ENCODE measurements at regions not wholly inside any gene's neighbourhood (a gene's known extent, or its start where the extent isn't known, plus 50 kb on each side); places are given as distances from the start of the nearest gene placed in this dataset.

DNA sequence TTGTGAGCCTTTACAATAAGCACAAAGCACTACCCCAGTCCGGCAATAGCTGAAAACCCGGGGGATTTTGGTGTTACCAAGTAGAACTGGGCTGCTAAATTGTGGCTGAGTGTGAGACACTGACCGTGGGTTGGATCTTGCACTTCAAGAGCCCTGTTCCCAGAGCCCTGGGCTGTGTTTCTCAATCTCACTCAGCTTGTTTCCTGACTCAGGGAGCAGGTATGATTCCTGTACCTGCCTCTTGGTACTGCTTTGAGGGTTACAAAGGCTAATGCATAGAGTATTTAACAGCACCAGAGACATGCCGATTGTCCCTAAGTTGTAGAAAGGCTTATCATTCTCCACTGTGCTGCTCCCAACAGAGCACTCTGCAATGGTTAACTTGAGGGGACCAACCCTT lies 134.6 kb downstream of the TEX36 start:
- ATAC-seq (no peak), DNase-seq (no peak)
- 43% methylated on average over 4 of the region's 4 CpGs for WGBS (ENCODE audit: insufficient coverage, low coverage, low lambda C conversion rate, missing lambda C conversion rate)
- TF ChIP-seq POLR2A (IDR thresholded peaks at IDR 0.05) = no peak
- TF ChIP-seq, protein P1, sequence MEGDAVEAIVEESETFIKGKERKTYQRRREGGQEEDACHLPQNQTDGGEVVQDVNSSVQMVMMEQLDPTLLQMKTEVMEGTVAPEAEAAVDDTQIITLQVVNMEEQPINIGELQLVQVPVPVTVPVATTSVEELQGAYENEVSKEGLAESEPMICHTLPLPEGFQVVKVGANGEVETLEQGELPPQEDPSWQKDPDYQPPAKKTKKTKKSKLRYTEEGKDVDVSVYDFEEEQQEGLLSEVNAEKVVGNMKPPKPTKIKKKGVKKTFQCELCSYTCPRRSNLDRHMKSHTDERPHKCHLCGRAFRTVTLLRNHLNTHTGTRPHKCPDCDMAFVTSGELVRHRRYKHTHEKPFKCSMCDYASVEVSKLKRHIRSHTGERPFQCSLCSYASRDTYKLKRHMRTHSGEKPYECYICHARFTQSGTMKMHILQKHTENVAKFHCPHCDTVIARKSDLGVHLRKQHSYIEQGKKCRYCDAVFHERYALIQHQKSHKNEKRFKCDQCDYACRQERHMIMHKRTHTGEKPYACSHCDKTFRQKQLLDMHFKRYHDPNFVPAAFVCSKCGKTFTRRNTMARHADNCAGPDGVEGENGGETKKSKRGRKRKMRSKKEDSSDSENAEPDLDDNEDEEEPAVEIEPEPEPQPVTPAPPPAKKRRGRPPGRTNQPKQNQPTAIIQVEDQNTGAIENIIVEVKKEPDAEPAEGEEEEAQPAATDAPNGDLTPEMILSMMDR (IDR thresholded peaks at IDR 0.05) = no peak
- no peaks in the 10 kb centered on the region for H3K9me3 ChIP-seq
- H3K4me1 ChIP-seq = no peaks in the 10 kb centered on the region
- no peaks in the 10 kb centered on the region for H3K36me3 ChIP-seq
- intact Hi-C loops (cut with DNase I) = no loop called here
- no peak overlapping the region for H3K4me3 ChIP-seq
- H3K27me3 ChIP-seq = no peaks in the 10 kb centered on the region
- H3K27ac ChIP-seq = no peak overlapping the region

DNA sequence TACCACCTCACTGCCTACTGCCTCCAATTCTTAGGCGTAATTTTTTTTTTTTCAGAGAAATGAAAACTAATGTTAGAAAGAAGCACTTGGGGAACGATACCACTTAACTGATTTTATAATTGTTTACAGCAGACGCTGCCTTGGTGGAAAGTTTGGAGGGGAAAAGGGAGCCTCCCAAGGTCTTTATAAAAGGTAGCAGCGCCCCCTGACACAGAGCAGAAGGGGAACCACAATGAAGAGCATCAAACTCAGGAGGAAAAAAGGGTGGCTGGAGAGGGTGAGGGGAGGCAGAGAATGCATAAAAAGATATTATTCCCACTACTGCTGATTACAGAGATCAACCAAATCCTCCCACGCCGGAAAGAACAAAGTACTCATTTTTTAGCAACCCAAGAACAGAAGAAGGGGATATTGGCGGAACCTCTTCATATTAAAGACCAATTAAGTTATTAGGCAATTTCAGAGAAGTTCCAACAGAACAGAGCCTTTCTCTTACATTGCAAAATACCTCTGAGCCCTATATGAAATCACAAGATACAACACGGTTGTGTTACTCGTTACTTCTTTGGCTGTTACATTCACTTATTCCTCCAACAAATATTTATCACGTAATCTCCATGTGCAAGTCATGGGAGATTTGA lies 135.8 kb downstream of the TEX36 start:
- no peak for DNase-seq
- intact Hi-C loops (cut with DNase I) = no loop called here
- no peak for ATAC-seq
- no peaks in the 10 kb centered on the region for H3K36me3 ChIP-seq
- no peak overlapping the region for H3K4me3 ChIP-seq
- H3K27me3 ChIP-seq = no peaks in the 10 kb centered on the region
- no peaks in the 10 kb centered on the region for H3K9me3 ChIP-seq
- no peak overlapping the region for H3K27ac ChIP-seq
- TF ChIP-seq, protein P1 (IDR thresholded peaks at IDR 0.05) = no peak
- TF ChIP-seq POLR2A (IDR thresholded peaks at IDR 0.05) = no peak
- WGBS (ENCODE audit: insufficient coverage, low coverage, low lambda C conversion rate, missing lambda C conversion rate) = 52% methylated on average over 10 of the region's 10 CpGs
- H3K4me1 ChIP-seq = no peaks in the 10 kb centered on the region

DNA sequence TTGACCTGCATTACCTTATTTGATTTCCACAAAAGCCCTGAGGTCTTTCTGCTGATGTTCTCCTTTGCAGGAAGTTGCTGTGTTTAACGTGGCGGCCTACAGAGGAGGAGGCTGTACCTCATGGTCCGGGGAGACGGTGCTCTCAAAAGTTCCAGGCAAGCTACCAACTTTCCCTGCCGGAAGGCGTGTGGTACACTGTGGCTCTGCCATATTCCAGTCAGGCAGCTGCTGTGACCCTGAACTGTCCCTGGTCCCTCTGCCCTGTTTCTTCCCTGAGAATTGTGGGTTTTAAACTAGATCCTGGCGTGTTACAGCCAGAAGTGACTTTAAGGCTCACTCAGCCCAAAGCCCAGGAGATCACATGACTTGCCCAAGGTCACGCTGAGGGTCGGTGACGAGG lies 139.2 kb downstream of the TEX36 start:
- no peaks in the 10 kb centered on the region for H3K9me3 ChIP-seq
- H3K4me1 ChIP-seq = no peaks in the 10 kb centered on the region
- no peak overlapping the region for H3K4me3 ChIP-seq
- intact Hi-C loops (cut with DNase I) = no loop called here
- H3K27ac ChIP-seq = no peak overlapping the region
- 64% methylated on average over 3 of the region's 10 CpGs for WGBS (ENCODE audit: insufficient coverage, low coverage, low lambda C conversion rate, missing lambda C conversion rate)
- no peak for DNase-seq
- H3K27me3 ChIP-seq = no peaks in the 10 kb centered on the region
- no peaks in the 10 kb centered on the region for H3K36me3 ChIP-seq
- no peak for ATAC-seq
- TF ChIP-seq, protein P1 (IDR thresholded peaks at IDR 0.05) = no peak
- TF ChIP-seq POLR2A (IDR thresholded peaks at IDR 0.05) = no peak

DNA sequence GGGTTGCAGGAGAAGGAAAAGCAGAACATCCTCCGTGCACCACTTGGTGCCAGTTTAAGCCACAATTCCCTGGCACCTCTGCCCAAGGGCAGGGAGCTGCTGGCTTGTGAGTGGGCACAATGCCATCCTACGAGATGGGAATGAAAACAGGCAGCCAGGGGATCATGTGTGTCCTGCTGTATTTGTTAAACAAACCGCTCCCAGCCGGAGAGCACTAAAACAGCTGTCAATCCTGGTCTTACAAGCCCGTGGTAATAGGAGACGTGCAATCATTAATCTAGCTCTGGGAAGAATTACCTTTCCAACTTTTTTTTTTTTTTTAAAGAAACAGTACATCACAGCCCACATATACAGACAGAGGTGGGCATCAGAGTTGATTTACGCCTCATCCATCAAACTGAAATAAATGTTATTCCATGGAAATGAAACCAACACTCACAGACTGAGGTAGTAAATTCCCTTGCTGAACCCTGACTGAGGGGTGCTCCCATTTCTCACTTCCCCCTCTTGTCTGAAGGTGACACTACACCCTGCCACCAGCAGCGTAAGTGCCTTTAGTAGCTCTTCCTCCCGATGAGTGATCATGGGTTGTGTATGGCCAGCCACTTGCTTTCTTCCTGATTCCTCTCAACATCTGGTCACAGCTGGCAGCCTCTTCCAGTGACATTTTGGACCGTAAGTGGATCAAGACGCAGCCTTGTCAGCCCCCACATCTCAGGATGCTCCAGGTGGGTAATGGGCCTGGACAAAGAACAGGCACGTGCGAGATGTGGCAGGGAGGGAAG lies 143.8 kb downstream of the TEX36 start:
- 31% methylated on average over 12 of the region's 13 CpGs for WGBS (ENCODE audit: insufficient coverage, low coverage, low lambda C conversion rate, missing lambda C conversion rate)
- H3K4me1 ChIP-seq = no peaks in the 10 kb centered on the region
- no peaks in the 10 kb centered on the region for H3K27me3 ChIP-seq
- no peaks in the 10 kb centered on the region for H3K9me3 ChIP-seq
- no peak for TF ChIP-seq POLR2A (IDR thresholded peaks at IDR 0.05)
- TF ChIP-seq, protein P1 (IDR thresholded peaks at IDR 0.05) = no peak
- intact Hi-C loops (cut with DNase I) = no loop called here
- H3K4me3 ChIP-seq = no peak overlapping the region
- DNase-seq (no peak), ATAC-seq (no peak)
- no peak overlapping the region for H3K27ac ChIP-seq
- H3K36me3 ChIP-seq = no peaks in the 10 kb centered on the region

All from right lobe of liver (tissue), 6 donors.